GM20431 (cell line): ENCODE measurements at regions not wholly inside any gene's neighbourhood (a gene's known extent, or its start where the extent isn't known, plus 50 kb on each side); places are given as distances from the start of the nearest gene placed in this dataset.

ENCODE experiments used
- in situ Hi-C: fragments of 300-500 bp; cut with MseI, MboI; formaldehyde crosslinking; loops from one replicate; pipeline ENCODE4 v1.15.0; 2020; ENCODE audit warnings: low sequenced_read_pairs; ENCODE audit not compliant: unreplicated experiment

- in situ Hi-C loops = no loop called here
Observed at GRCh38 chr13:59446391-59446790, 717.3 kb downstream of the DIAPH3 start.

GRCh38 chr13:59447031-59447430 lies 716.7 kb downstream of the DIAPH3 start:
- in situ Hi-C loops = no loop called here

- in situ Hi-C loops = no loop called here
Observed at GRCh38 chr13:59447846-59448620, 715.7 kb downstream of the DIAPH3 start.

- in situ Hi-C loops = no loop called here
Observed at GRCh38 chr13:59449750-59450149, 714.0 kb downstream of the DIAPH3 start.

GRCh38 chr13:59450229-59450628 lies 713.5 kb downstream of the DIAPH3 start:
- in situ Hi-C loops = no loop called here

- in situ Hi-C loops = no loop called here
Observed at GRCh38 chr13:59451236-59451635, 712.5 kb downstream of the DIAPH3 start.

- in situ Hi-C loops = no loop called here
Observed at GRCh38 chr13:59452189-59452890, 711.4 kb downstream of the DIAPH3 start.

- in situ Hi-C loops = no loop called here
Observed at GRCh38 chr13:59458908-59459579, 704.7 kb downstream of the DIAPH3 start.

GRCh38 chr13:59459972-59460371 lies 703.8 kb downstream of the DIAPH3 start:
- in situ Hi-C loops = no loop called here

- in situ Hi-C loops = no loop called here
Observed at GRCh38 chr13:59461411-59461810, 702.3 kb downstream of the DIAPH3 start.

- in situ Hi-C loops = no loop called here
Observed at GRCh38 chr13:59463023-59463422, 700.7 kb downstream of the DIAPH3 start.

GRCh38 chr13:59464926-59465325 lies 698.8 kb downstream of the DIAPH3 start:
- in situ Hi-C loops = no loop called here

- in situ Hi-C loops = no loop called here
Observed at GRCh38 chr13:59468396-59468795, 695.3 kb downstream of the DIAPH3 start.

GRCh38 chr13:59471106-59471505 lies 692.6 kb downstream of the DIAPH3 start:
- in situ Hi-C loops = no loop called here

- in situ Hi-C loops = no loop called here
Observed at GRCh38 chr13:59472134-59472533, 691.6 kb downstream of the DIAPH3 start.

GRCh38 chr13:59474696-59475095 lies 689.0 kb downstream of the DIAPH3 start:
- in situ Hi-C loops = no loop called here

GRCh38 chr13:59475911-59476310 lies 687.8 kb downstream of the DIAPH3 start:
- in situ Hi-C loops = no loop called here

GRCh38 chr13:59476366-59476765 lies 687.4 kb downstream of the DIAPH3 start:
- in situ Hi-C loops = no loop called here

- in situ Hi-C loops = no loop called here
Observed at GRCh38 chr13:59477011-59477410, 686.7 kb downstream of the DIAPH3 start.

GRCh38 chr13:59478908-59479307 lies 684.8 kb downstream of the DIAPH3 start:
- in situ Hi-C loops = no loop called here

- in situ Hi-C loops = no loop called here
Observed at GRCh38 chr13:59479629-59480028, 684.1 kb downstream of the DIAPH3 start.
